SH-SY5Y (cell line): ENCODE measurements at regions not wholly inside any gene's neighbourhood (a gene's known extent, or its start where the extent isn't known, plus 50 kb on each side); places are given as distances from the start of the nearest gene placed in this dataset.

Experiments
- GATA2 ChIP-seq: IDR thresholded peaks from 2 replicates; pipeline ENCODE4 v1.6.1; 2011; ENCODE audit warnings: mild to moderate bottlenecking, low read depth, low read length
- GATA3 ChIP-seq: IDR thresholded peaks from 2 replicates; pipeline ENCODE4 v1.6.1; 2011; ENCODE audit warnings: low read depth, mild to moderate bottlenecking, low read length, moderate library complexity

- no peak for TF ChIP-seq GATA2
- TF ChIP-seq GATA3 = no peak
These were observed 178.6 kb downstream of the TRAM1L1 start for GRCh38 chr4:116906758-116907157.
